CD4-positive, alpha-beta T cell treated with Interleukin-10 for 1 hour (primary cell): ENCODE measurements at regions not wholly inside any gene's neighbourhood (a gene's known extent, or its start where the extent isn't known, plus 50 kb on each side); places are given as distances from the start of the nearest gene placed in this dataset.
"Not testable (repeated sequence)": the region's sequence is repeated elsewhere in the genome, so short reads cannot be mapped to it uniquely, and the experiment has no call there.

ENCODE experiments used
- DNase-seq: peaks from one replicate; pipeline ENCODE4 v3.0.0-alpha.2; 2020

DNA sequence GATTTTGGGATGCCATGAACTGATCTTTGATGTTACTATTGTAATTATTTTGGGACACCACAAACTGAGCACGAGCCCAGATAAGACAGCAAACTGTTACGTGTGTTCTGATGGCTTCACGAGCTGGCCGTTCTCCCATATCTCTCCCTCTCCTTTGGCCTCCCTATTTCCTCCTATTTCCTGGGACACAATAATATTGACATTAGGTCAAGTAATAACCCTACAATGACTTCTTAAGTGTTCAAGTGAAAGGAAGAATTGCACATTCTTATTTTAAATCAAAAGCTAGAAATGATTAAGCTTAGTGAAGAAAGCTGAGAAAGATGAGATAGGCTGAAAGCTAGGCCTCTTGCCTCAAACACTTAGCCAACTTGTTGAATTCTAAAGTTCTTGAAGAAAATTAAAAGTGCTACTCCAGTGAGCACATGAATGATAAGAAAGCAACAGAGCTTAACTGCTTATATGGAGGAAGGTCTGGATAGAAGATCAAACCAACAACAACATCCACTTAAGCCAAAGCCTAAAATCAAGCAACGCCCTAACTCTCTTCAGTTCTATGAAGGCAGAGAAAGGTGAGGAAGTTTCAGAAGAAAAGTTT is 247.1 kb downstream of the LRRC70 start:
- DNase-seq = no peak

- DNase-seq = no peak
Observed at GRCh38 chr5:62824936-62825335, 246.3 kb downstream of the LRRC70 start.

- DNase-seq = not testable (repeated sequence)
Observed at GRCh38 chr5:62817043-62817442, 238.4 kb downstream of the LRRC70 start.

GRCh38 chr5:62814991-62815390 is 236.4 kb downstream of the LRRC70 start:
- no peak for DNase-seq

DNA sequence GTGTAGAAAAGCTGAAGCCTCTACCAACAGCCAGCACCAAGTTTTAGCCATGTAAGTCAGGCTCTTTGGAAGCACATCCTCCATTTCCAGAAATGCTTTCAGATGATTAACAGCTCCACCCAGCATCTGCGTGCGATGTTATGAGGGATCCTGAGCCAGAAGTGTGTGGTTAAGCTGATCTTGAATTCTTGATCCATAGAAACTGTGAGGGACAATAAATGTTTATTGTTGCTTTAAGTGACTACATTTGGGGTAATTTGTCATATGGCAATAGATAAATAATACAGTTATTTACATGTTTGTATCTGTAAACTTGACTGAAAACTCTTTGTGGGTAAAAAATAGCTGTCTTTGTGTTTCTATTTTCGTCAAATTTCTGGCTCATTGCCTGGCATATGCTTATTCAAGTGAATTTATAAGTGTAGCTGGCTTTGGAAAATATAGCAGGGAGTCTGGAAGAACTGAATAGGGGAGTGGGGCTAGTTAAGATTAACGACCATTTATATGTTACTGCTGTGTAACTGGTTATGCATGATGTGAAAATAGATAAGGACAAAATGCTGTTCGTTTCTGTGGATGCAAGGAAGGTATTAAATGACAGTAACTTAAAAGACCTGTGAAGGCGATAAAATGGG is 234.1 kb downstream of the LRRC70 start:
- DNase-seq = no peak

DNA sequence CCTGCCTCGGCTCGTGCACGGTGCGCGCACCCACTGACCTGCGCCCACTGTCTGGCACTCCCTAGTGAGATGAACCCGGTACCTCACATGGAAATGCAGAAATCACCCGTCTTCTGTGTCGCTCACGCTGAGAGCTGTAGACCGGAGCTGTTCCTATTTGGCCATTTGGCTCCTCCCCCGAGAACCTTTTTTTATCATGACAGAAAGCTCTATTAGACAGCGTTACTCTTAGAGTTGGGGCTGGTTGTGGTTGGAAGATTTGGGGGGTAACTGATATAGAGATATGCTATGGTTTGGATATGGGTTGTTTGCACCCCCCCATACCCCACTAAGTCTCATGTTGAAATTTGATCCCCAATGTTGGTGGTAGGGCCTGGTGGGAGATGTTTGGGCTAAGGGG is 226.2 kb downstream of the LRRC70 start:
- DNase-seq = not testable (repeated sequence)

DNA sequence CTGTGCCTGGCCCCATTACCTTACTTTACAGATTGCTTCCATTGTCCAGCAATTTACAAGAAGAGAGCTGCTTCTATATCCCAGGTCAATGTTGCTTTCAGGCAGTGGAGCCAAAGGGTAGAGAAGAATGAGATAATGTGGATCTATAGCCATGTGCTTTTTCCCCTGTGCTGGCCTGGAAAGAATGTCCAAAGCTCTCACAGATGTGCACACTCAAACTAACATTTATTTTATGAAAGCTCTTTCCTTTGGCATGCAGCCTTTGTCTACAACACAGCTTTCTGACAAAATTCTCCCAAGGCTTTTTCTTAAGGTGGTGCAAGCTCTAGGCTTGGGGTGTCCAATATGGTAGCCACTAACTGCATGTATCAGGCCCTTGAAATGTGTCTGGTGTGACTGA is 217.3 kb downstream of the LRRC70 start:
- DNase-seq = no peak

- DNase-seq = no peak
Observed at GRCh38 chr5:62794456-62794855, 215.8 kb downstream of the LRRC70 start.

GRCh38 chr5:62791059-62791458 is 212.4 kb downstream of the LRRC70 start:
- no peak for DNase-seq

DNA sequence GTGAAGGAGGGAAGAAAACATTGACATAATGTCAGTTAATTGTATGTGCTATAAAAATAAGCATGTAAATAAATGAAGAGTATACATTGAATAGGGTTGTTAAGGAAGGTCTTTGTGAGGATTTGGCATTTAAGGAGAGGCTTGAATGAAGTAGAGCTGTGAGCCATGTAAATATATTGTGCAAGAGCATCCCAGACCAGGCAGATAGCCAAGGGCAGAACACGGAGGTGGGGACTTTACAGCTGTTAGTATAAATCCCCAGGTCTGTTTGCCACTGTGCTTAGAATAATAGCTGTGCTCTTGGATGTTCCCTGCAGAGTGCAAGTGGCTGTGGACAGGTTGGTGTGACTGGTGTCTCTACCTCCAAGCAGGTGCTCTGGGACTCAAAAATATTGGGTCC is 211.7 kb downstream of the LRRC70 start:
- no peak for DNase-seq

DNA sequence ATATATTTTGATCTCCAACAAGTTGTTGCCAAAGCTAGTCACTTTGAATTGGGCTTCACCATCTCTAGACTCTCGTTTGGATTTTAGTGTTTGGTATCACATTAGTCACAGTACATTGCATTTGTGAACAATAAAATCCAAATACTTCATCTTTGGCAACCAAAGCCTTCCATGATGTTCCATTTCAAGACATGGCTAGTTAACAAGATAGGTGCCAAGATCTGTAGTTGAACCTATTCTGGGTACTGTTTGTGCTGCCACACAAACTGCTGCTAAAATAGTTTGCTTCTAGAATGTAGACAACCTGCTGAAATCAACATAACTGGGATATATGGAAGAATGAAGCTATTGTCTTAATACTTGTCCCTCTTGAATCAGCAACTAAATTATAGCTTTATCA is 207.5 kb downstream of the LRRC70 start:
- no peak for DNase-seq

- no peak for DNase-seq
Observed at GRCh38 chr5:62785588-62785987, 207.0 kb downstream of the LRRC70 start.

DNA sequence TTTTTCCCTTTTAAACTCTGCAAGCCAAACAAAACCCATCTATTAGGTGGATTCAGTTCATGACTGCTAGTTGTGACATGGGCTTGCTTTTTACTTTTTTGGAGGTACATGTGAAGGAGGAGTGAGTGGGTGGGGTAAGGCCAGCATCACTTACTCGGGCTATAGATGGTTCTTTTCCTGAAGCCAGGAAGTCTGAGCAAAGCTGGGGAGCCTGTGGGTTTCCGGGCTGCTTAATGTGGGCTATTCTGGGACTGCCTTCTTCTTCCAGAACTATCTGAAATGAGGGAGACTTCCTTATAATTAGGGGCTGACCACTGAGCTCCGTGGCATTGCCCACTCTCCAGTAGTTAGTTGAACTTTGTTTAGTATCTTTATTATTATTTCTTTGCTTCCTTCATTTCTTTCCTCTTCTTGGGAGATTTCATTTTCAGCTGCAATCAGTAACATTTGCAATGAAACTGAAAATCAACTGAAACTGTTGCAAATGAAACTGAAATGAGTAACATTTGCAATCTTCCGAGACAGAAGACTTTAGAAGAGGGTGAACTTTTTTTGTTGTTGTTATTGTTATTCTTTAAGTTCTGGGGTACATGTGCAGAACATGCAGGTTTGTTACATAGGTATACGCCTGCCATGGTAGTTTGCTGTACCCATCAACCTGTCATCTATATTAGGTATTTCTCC is 204.9 kb downstream of the LRRC70 start:
- DNase-seq = no peak

GRCh38 chr5:62780888-62781287 is 202.3 kb downstream of the LRRC70 start:
- DNase-seq = no peak

DNA sequence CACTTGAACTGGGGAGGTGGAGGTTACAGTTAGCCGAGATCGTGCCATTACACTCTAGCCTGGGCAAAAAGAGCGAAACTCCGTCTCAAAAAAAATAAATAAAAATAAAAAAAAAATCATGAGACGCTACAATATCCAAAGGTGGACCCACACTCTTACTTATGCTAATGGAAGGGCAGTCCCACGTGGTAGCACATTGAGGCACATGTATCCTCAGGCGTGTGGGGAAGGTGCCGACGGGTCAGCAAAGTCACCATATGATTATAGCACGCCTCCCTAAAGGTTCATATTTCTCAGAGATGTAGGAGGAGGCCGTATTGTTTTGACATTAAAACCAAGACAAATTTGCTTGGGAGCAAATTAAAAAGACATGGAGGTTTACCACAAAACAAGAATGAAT is 201.6 kb downstream of the LRRC70 start:
- DNase-seq = no peak

GRCh38 chr5:62779010-62779422 is 200.4 kb downstream of the LRRC70 start:
- DNase-seq = peak; percentile 43

GRCh38 chr5:62778316-62779009 is 199.8 kb downstream of the LRRC70 start:
- no peak for DNase-seq

GRCh38 chr5:62777081-62777480 is 198.5 kb downstream of the LRRC70 start:
- DNase-seq = not testable (repeated sequence)

- not testable (repeated sequence) for DNase-seq
Observed at GRCh38 chr5:62776592-62776991, 198.0 kb downstream of the LRRC70 start.

- no peak for DNase-seq
Observed at GRCh38 chr5:62773460-62773859, 194.8 kb downstream of the LRRC70 start.

GRCh38 chr5:62771341-62771740 is 192.7 kb downstream of the LRRC70 start:
- no peak for DNase-seq

GRCh38 chr5:62767650-62768049 is 189.0 kb downstream of the LRRC70 start:
- DNase-seq = no peak

DNA sequence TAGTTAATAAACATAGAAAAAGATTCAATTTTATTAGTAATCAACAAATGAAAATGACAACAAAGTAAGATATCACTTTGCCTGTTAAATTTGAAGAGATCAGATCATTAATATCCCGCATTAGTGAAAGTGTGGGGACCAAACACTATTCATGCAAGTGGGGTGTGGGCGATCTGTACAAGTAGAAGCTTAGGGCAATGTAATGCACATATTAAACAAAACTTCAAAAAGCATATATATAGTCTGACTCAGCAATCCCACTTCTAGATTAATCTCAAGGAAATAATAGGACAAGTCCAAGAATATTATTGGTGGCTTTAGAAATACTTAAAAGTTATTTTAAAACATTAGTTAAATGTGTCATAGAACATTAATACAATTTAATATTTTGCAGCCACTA is 188.5 kb downstream of the LRRC70 start:
- DNase-seq = no peak

- no peak for DNase-seq
Observed at GRCh38 chr5:62762503-62762902, 183.9 kb downstream of the LRRC70 start.
